DMS79 (cell line): ENCODE measurements at regions not wholly inside any gene's neighbourhood (a gene's known extent, or its start where the extent isn't known, plus 50 kb on each side); places are given as distances from the start of the nearest gene placed in this dataset.
"Not testable (repeated sequence)": the region's sequence is repeated elsewhere in the genome, so short reads cannot be mapped to it uniquely, and the experiment has no call there.

Experiments
- DNase-seq: peaks from one replicate; lab custom pipeline; 2025; lab: John Stamatoyannopoulos, UW

- no peak for DNase-seq
Observed at GRCh38 chr7:125127304-125127703, 197.7 kb upstream of the POT1 start.

GRCh38 chr7:125126376-125126775 is 196.8 kb upstream of the POT1 start:
- DNase-seq, result no peak

DNA sequence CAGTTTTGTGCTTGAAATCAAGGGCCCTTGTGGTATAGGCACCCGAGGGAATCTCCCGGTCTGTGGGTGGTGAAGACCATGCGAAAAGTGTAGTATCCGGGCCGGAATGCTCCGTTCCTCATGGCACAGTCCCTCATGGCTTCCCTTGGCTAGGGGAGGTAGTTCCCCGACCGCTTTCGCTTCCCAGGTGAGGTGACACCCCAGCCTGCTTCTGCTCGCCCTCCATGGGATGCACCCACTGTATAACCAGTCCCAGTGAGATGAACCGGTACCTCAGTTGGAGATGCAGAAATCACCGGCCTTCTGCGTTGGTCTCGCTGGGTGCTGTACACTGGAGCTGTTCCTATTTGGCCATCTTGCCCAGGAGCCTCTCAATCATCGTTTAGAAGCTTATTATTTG is 195.7 kb upstream of the POT1 start:
- no peak for DNase-seq

GRCh38 chr7:125122173-125122572 is 192.5 kb upstream of the POT1 start:
- DNase-seq, result peak; percentile 45

DNA sequence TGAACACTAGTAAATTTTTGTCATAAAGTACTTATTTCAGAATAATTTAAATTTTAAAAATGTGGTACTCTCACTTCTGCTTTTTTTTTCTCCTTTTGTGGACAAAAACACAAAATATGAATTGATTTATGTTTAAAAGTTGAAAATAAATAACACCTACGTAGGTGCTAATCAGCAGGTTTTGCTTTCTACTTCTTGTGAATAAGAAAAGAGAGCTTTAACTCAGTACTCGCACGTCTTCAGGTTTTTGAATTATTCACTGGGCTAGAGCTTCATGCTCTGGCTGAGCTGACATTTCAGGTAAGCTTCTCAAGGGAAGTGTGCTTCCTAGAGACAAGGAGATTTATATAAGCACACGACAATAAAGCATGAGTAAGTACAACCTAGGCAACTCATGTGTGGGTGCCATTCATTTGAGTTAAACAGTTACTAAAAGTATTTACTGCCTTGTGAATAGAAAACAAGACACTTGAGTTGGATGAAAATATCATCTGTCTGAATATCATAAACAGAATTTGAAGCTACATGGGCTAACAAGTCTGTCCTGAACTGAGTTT is 190.0 kb upstream of the POT1 start:
- DNase-seq, result no peak

- no peak for DNase-seq
Observed at GRCh38 chr7:125118444-125118843, 188.8 kb upstream of the POT1 start.

DNA sequence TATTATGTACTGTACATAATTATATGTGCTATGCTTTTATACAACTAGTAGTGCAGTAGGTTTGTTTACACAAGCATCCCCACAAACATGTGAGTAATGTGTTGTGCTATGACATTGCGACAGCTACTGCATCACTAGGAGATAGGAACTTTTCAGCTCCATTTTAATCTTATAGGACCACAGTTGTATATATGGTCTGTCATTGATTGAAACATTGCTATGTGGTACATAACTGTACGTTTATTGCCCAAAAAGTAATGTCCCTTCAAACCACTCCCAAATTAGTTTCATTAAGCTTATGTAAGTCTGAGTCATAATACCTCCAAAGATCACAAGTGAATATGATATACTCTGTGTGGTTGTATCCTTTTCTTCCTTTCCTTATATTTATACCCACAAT is 183.2 kb upstream of the POT1 start:
- DNase-seq, result no peak

- DNase-seq, result no peak
Observed at GRCh38 chr7:125099519-125099918, 169.9 kb upstream of the POT1 start.

GRCh38 chr7:125098377-125098970 is 168.8 kb upstream of the POT1 start:
- DNase-seq, result no peak

DNA sequence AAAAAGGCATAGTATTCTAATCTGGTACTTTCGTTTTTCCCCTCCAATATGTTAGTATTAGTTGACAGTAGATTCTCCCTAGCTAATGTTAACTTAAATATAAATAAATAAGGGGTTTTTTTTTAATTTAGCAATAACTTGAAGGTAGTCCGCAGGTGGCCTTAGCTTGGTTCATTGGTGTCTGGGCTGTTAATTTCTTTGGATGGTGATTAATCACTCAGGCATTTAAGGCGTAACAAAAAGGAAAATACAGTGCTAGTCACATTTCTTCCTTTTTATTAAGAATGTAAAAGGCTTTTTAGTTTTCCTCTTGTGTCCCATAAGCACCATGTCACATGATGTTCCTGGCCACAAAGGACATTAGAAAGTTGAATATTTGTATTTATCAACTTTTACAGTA is 161.0 kb upstream of the POT1 start:
- DNase-seq, result no peak

DNA sequence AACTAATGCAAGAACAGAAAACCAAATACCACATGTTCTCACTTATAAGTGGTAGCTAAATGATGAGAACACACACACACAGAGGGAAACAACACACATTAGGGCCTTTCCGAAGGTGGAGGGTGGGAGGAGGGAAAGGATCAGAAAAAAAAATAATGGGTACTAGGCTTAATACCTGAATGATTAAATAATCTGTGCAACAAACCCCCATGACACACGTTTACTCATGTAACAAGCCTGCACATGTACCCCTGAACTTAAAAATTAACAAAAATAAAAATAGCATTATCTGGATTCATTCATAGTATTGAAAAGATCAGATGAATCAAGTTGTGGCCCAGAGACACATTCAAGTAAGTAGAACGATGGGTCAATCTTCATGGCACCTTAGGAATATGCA is 159.5 kb upstream of the POT1 start:
- no peak for DNase-seq

GRCh38 chr7:125088555-125088954 is 158.9 kb upstream of the POT1 start:
- no peak for DNase-seq

- DNase-seq, result no peak
Observed at GRCh38 chr7:125085084-125085483, 155.5 kb upstream of the POT1 start.

DNA sequence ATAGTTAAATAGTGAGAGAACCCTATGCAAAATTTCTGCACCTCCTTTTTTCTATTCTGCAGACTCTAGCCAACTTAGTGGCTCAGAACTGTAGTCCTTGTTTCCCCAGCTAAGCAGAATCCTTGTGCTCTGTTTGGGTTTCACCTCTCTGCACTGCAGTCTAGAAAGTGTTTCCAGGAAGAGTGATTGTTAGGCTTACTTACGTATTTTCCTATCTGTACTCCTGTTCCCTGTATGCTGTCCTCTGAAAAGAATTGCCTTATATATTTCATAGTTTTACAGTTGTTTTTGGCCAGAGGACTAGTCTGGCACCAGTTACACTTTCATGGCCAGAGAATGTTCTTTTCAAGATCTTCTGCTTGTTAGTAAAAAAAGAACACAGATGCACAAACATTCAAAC is 154.6 kb upstream of the POT1 start:
- no peak for DNase-seq

GRCh38 chr7:125074141-125074540 is 144.5 kb upstream of the POT1 start:
- DNase-seq, result no peak

GRCh38 chr7:125065546-125065945 is 135.9 kb upstream of the POT1 start:
- DNase-seq, result no peak

- no peak for DNase-seq
Observed at GRCh38 chr7:125065001-125065400, 135.4 kb upstream of the POT1 start.

GRCh38 chr7:125061776-125062397 is 132.3 kb upstream of the POT1 start:
- peak; percentile 14 for DNase-seq

- not testable (repeated sequence) for DNase-seq
Observed at GRCh38 chr7:125061083-125061745, 131.6 kb upstream of the POT1 start.

- DNase-seq, result no peak
Observed at GRCh38 chr7:125059861-125060456, 130.3 kb upstream of the POT1 start.

DNA sequence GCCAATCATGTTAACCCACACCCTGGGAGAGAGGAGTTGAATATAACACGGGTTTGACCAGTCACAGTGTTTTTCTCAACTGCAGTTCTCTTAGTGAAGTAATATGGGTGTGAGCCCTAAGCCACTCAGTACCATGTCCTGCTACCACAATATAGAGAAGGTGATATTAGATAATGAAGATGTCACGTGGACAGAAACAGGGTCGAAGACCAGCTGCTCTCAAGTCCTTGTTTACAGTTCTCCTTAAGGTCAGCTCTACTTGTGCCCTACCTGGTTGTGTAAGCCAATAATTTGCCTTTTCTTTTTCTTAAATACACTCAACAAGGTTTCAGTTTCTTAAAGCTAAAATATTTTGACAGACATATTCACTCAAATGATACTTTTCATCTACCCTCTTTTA is 128.3 kb upstream of the POT1 start:
- no peak for DNase-seq

DNA sequence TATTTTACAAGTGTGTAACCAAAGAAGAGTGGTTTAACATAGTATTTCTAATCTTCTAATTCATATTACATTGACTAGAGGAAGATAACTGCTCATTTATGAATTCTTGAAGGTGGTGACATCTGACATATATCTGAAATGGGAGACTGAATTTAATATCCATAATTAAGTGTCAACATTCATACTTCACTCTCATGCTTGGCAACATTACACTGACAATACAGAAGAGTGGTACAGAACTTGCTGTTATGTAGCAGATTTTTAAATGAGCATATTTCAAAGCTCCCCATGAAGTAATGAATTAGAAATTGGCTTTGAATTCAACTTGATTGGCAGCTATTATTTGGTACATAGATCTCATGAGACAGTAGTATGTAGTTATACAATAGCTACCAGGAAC is 125.8 kb upstream of the POT1 start:
- no peak for DNase-seq

GRCh38 chr7:125046767-125047166 is 117.1 kb upstream of the POT1 start:
- DNase-seq, result no peak
